IPS-NIHi11 (cell line): ENCODE measurements at regions not wholly inside any gene's neighbourhood (a gene's known extent, or its start where the extent isn't known, plus 50 kb on each side); places are given as distances from the start of the nearest gene placed in this dataset.
"Not testable (repeated sequence)": the region's sequence is repeated elsewhere in the genome, so short reads cannot be mapped to it uniquely, and the experiment has no call there.

Experiments used
- DNase-seq: peaks from one replicate; pipeline ENCODE4 v3.0.0; 2012; ENCODE audit warnings: mixed read lengths, low spot score

GRCh38 chr7:4523873-4524272, 158.2 kb upstream of the FOXK1 start:
- DNase-seq: no peak

DNA sequence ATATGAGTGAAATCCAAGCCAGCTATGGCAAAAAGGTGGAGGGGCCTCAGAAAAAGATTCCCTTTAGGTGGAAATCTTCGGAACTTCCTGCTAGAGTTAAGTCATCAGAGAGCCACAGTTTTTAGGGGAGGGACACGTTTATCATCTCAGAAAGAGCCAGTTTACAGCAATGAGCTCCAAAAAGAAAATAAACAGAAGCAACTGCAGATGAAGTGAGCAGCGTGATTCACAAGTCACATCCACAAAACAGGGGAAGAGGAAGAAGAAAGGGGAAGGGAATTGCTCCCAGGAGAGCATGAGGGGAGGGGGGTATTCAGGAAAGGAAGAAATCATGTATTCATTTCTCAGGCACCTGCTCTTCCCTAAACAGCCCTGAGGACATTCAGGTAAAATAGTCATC, 156.2 kb upstream of the FOXK1 start:
- DNase-seq: no peak

GRCh38 chr7:4527988-4528636, 154.0 kb upstream of the FOXK1 start:
- DNase-seq: no peak

- peak; percentile 35 for DNase-seq
These were observed 150.9 kb upstream of the FOXK1 start for GRCh38 chr7:4531236-4531635.

- not testable (repeated sequence) for DNase-seq
These were observed 148.8 kb upstream of the FOXK1 start for GRCh38 chr7:4533339-4533738.

DNA sequence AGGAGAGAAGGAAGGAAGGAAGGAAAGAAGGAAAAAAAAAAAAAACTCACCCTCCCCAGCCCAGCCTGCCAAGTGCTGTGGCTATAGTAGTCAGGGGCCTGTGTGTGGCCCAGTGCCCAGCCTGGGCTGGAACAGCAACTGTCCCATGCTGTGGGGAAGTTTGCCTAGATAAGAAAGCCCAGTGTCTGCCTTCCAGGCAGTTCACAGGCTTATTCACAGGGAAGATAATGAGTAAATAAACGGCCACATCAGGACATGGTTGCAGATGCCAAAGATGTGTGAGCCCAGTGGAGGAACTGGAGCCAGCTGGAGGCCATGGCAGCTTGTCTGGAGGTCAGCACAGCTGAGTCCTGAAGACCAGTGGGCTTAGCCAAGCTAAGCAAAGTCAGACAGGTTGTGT, 132.4 kb upstream of the FOXK1 start:
- DNase-seq: no peak

- DNase-seq: no peak
These were observed 132.0 kb upstream of the FOXK1 start for GRCh38 chr7:4550117-4550516.

DNA sequence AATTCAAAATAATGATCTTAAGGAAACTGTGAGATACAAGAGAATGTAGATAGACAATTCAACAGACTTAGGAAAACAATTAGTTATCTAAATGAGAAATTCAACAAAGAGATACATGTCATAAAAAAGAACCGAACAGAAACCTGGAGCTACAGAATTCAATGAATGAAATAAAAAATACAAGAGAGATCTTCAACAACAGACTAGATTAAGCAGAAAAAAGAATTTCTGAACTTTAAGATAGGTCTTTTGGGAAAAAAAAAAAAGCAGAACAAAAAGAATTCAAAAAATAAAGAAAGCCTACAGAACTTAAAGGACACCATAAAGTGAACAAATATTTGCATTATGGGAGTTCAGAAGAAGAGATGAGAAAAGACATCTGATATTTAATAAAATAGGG, 129.1 kb upstream of the FOXK1 start:
- no peak for DNase-seq

DNA sequence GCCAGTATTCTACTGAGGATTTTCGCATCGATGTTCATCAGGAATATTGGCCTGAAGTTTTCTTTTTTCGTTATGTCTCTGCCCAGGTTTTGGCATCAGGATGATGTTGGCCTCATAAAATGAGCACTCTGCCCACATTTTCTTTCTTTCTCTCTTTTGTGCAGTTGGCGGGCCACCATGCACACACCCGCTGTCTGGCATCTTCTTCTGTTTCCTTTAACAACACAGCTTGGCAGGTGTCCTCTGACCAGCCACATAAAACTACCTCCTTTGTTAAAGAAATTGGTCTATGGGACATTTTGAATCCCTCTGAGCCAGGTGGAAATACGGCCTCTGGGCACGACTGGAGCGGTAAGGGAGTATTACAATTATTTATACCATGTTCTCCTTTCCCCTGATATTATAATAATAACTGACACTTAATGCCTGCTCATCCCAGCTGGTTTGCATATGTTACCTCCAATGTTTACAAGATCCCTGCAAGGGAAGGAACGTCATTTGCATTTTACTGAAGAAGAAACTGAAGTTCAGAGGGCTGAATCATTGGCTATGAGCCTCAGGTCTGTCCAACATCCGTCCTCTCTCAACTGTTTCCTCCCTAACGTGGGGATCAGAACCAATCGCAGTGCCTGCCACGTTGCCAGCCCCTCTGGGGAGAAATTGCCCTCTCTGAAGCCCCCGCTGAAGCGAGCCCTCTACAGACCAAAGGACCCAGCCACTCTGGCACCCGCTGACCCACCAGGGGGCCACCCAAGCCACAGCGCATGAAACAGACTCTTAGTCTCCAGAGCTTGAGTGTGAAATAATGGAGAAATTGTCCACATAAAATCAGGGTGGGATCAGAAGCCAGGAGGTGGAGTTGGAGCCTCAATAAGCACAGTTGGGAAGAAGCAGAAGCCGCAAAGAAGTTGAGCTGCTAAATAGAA, 125.0 kb upstream of the FOXK1 start:
- no peak for DNase-seq

DNA sequence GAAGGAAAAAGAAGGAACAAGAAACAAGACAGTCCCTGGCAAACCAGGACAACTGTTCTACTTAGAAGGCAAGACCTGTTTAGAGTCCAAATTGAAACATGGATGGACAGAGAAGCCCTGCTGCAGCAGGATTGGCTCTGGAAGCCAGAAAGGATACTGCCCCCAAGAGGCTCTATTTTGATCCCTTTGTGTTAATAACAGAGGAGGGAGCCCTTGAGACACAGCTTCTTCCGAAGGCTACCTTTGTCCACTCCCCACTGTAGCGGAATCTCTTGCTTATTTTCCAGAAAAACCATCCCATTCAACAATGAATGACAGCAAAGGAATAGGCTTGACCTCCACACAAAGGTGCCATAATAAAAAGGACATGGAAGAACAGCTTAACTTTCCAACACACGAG, 120.3 kb upstream of the FOXK1 start:
- peak; percentile 45 for DNase-seq

DNA sequence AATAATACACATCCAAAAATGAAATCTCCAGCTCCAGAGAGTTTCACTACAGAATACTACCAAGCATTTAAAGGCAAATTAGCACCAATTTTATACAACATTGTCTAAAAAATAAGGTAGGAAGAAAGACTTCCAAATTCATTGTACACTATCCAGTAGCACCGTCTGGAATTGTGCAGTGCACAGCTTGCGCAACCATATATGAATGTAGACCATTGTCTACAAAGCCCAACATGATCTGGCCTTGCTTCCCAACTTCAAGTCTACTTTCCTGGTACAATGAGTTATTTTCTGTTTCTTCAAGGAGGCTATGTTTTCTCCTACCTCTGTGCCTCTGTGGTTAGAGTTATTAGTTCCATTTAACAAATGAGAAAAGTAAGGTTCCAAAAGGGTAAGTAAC, 115.4 kb upstream of the FOXK1 start:
- DNase-seq: no peak

GRCh38 chr7:4574851-4575250, 107.2 kb upstream of the FOXK1 start:
- DNase-seq: no peak

DNA sequence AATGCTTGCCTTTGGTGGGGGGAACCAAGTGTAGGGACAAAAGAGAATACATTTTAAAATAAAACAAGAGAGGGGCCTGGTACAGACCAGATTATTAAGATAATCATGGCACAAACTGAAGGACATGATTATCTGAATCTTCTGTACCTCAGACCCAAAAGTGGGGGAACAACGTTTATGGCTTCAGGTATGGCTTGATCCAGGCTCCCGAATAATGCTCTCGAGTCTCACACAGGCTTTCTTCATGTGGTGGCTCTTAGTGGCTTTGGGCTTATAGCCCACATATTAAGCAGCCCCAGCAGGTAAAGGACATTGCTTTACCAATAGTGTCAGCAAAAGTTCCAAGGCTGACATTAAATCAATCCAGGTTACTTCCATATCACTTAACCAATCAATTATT, 106.8 kb upstream of the FOXK1 start:
- no peak for DNase-seq

DNA sequence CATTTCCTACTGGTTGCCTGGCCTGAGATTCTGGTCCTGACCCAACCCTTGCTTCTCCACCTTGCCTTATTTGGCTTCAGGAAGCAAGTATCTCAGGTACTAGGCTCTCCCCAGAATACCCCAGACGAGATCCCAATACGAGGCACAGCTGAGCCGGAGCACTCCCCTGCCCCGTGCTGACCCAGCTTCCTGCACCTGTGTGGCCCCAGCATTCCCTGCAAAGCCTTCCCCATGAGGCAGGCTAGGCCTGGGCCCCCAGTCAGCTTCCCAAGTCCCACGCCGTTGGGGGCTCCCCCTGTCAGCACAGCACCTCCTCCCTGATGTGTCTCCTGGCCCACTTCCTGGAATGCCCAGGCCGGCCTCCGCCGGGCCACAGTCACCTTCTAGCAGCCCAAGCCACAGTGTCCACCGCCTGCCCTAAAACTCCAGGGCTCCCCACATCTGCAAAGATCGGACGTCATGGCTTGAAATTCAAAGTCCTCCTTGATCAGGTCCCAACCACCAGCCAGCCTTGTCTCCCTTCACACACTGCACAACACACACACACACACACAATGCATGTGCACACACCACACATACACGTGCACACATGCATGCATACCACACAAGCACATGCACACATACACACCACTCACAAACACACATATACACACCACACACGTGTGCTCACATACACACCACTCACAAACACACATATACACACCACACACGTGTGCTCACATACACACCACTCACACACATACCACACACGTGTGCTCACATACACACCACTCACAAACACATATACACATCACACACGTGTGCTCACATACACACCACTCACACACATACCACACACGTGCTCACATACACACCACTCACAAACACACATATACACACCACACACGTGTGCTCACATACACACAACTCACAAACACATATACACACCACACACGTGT, 78.9 kb upstream of the FOXK1 start:
- DNase-seq: peak; percentile 28

DNA sequence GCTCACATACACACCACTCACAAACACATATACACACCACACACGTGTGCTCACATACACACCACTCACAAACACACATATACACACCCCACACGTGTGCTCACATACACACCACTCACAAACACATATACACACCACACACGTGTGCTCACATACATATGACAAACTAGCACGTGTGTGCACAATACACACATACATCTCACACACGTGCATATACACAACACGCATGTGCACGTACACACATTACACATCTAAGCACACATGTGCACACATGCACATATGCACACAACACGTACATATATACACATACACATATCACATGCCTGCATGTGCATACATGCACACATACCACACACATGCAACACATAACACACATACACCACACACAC, 78.3 kb upstream of the FOXK1 start:
- no peak for DNase-seq

DNA sequence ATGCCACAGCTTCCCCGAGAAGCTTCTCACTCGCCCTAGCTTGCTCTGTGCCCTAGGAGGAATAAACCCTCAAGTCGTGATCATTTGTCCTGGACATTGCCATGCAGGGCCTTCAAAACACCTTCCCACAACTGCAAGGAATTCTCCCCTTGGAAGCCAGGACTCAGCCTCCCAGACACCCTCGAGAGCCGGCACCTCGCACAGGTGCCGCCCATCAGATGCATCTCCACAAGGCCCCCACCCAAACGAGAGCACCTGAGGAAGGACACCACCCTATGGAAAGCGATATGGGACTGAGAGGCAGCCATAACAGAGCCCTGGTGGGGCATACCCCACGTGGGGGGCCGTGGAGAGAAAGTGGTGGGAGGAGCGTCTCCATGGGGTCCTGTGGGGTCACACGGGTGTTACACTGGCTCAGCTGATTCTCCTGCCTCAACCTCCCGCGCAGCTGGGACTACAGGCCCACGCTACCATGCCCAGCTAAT, 77.6 kb upstream of the FOXK1 start:
- no peak for DNase-seq

- no peak for DNase-seq
These were observed 75.3 kb upstream of the FOXK1 start for GRCh38 chr7:4606797-4607196.

GRCh38 chr7:4607311-4607729, 74.8 kb upstream of the FOXK1 start:
- no peak for DNase-seq

DNA sequence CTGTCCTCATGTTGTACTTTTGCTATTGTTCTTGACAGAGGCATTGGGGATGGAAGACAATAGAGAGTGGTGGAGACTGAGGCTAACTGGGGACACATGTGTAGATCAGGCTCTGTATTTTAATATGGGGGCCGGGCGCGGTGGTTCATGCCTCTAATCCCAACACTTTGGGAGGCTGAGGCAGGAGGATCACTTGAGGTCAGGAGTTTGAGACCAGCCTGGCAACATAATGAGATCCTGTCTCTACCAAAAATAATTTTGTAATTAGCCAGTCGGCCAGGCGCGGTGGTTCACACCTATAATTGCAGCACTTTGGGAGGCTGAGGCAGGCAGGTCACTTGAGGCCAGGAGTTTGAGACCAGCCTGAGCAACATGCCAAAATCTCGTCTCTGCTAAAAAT, 72.5 kb upstream of the FOXK1 start:
- not testable (repeated sequence) for DNase-seq

DNA sequence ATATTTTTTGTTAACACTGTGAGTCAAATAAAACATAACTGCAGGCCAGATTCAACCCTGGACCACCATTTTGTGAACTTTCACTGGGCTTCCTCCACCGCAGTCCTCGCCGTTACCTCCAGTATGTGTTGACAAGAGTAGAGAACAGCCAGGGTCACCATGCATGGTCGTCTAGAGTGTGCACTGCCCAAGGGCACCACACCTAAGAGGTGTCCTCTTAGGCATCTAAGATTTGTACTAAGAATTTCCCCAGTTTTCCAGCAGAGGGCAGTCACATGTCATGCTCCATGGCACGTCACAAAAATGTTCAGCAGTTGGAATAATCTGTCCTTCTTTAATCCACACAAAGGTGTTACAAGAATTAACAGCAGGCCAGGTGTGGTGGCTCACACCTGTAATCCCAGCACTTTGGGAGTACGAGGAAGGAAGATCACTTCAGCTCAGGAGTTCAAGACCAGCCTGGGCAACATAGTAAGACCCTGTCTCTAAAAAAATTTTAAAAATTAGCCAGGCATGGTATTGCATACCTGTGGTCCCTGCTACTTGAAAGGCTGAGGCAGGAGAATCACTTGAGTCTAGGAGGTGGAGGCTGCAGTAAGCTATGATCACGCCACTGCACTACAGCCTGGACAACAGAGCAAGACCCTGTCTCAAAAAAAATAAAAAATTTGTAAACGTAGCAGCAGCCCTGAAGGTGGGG, 71.2 kb upstream of the FOXK1 start:
- peak; percentile 76 for DNase-seq

DNA sequence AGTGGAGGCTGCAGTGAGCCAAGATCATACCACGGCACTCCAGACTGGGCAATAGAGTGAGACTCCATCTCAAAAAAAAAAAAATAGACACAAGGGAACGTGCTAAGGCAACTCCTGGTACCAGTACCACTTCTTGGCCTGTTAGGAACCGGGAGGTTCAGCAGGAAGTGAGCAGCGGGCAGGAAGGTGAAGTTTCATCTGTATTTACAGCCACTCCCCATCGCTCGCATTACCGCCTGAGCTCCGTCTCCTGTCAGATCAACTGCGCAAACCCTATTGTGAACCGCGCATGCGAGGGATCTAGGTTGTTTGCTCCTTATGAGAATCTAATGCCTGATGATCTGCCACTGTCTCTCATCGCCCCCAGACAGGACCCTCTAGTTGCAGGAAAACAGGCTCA, 69.9 kb upstream of the FOXK1 start:
- DNase-seq: no peak
